ENCODE measurements at regions not wholly inside any gene's neighbourhood (a gene's known extent, or its start where the extent isn't known, plus 50 kb on each side); places are given as distances from the start of the nearest gene placed in this dataset.

- no peak for DNase-seq
These were observed 85.3 kb upstream of the FLRT2 start for GRCh38 chr14:85444635-85445034.

GRCh38 chr14:85445151-85445795, 84.7 kb upstream of the FLRT2 start:
- no peak for DNase-seq

- no peak for DNase-seq
These were observed 82.1 kb upstream of the FLRT2 start for GRCh38 chr14:85447883-85448282.

GRCh38 chr14:85451421-85451820, 78.5 kb upstream of the FLRT2 start:
- no peak for DNase-seq

GRCh38 chr14:85453401-85454225, 76.3 kb upstream of the FLRT2 start:
- DNase-seq, result no peak

GRCh38 chr14:85454226-85454813, 75.6 kb upstream of the FLRT2 start:
- DNase-seq, result no peak

GRCh38 chr14:85459361-85460000, 70.5 kb upstream of the FLRT2 start:
- no peak for DNase-seq

GRCh38 chr14:85461432-85462133, 68.4 kb upstream of the FLRT2 start:
- no peak for DNase-seq

GRCh38 chr14:85463512-85463911, 66.4 kb upstream of the FLRT2 start:
- DNase-seq, result no peak

GRCh38 chr14:85464135-85464895, 65.6 kb upstream of the FLRT2 start:
- DNase-seq, result no peak

GRCh38 chr14:85466678-85467077, 63.3 kb upstream of the FLRT2 start:
- no peak for DNase-seq

GRCh38 chr14:85468816-85469215, 61.1 kb upstream of the FLRT2 start:
- no peak for DNase-seq

- no peak for DNase-seq
These were observed 58.8 kb upstream of the FLRT2 start for GRCh38 chr14:85471156-85471555.

GRCh38 chr14:85471744-85472143, 58.2 kb upstream of the FLRT2 start:
- DNase-seq, result no peak

- no peak for DNase-seq
These were observed 55.5 kb upstream of the FLRT2 start for GRCh38 chr14:85474431-85474830.

- DNase-seq, result no peak
These were observed 54.8 kb upstream of the FLRT2 start for GRCh38 chr14:85475113-85475512.

- no peak for DNase-seq
These were observed 50.6 kb upstream of the FLRT2 start for GRCh38 chr14:85479306-85479705.

- DNase-seq, result no peak
These were observed 50.2 kb upstream of the FLRT2 start for GRCh38 chr14:85479771-85480170.

Data from stimulated activated CD4-positive, alpha-beta T cell treated with anti-CD3 and anti-CD28 coated beads, Interleukin-4, amount 100 ng/mL, for 1 hour (primary cell).